HG03139 (cell line): ENCODE measurements at regions not wholly inside any gene's neighbourhood (a gene's known extent, or its start where the extent isn't known, plus 50 kb on each side); places are given as distances from the start of the nearest gene placed in this dataset.

ENCODE experiments used
- ATAC-seq: cut with Tn5 transposase; IDR thresholded peaks from one replicate; pipeline ENCODE4 v1.9.1; 2021; ENCODE audit not compliant: unreplicated experiment

- no peak for ATAC-seq
These were observed 397.1 kb downstream of the KCNJ3 start for GRCh38 chr2:155095613-155096012.

DNA sequence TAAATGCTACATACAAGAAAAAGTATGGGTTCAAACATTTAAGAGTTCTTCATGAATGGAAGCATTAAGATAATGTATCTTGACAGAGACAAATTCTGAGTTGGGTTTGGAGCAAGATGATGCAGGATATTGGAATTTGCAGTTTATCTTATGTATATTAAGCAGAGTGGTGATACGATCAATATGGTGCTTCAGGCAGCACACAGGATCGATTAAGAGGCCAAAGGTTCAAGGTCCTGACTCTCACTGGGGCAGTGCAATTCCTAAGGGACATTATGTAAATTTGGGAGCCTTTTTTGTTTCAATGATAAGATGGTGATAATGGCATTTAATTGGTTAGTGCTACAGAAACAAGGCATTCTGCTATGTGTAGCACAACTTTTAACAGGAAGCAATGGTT lies 381.9 kb downstream of the KCNJ3 start:
- no peak for ATAC-seq

DNA sequence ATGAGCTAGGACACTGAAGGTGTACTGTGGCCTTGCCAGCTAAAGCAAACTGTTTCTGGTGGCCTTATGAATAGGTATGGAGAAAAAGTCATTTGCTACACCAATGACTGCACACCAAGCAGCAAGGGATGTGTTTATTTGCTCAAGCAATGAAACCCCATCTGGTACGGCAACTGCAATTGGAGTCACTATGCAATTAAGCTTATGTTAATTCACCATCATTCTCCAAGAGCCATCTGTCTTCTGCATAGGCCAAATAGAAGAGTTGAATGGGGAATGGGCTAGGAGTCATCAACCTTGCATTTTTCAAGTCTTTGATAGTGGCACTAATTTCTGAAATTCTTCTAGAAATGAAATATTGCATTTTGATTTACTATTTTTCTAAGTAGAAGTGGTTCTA lies 372.0 kb downstream of the KCNJ3 start:
- no peak for ATAC-seq

DNA sequence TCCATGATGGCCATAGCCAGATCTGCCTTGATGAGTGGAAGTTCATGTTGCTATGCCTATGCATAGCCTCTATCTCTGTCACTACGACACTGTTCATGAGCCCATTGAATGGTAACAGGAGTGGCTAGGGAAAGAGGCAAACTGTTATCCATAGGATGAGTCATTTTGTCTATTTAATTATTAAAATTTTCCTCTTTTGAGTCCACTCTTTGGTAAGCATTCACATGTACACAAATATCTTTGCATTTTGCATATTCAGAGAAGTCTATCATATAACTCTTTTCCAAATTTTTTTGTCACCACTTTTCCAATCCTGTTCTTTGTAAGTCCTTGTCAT lies 364.4 kb downstream of the KCNJ3 start:
- ATAC-seq, result no peak

GRCh38 chr2:155062250-155062921 lies 363.9 kb downstream of the KCNJ3 start:
- ATAC-seq, result no peak

DNA sequence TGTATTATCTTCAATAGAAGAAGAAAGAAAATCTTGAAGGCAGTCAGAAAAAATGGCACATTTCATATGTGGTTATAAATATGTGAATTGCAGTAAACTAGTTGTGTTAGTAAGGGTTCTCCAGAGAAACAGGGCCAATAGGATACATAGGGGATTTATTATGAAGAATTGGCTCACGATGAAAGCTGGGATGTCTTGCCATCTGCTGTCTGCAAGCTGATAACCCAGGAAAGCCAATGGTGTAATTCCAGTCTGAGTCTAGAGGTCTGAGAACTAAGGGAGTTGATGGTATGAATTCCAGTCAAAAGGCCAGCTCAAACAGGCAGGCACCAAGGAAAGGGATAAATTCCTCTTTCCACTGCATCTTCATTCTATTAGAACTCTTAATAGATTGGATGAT lies 362.4 kb downstream of the KCNJ3 start:
- ATAC-seq, result no peak

- no peak for ATAC-seq
These were observed 356.2 kb downstream of the KCNJ3 start for GRCh38 chr2:155054712-155055111.

DNA sequence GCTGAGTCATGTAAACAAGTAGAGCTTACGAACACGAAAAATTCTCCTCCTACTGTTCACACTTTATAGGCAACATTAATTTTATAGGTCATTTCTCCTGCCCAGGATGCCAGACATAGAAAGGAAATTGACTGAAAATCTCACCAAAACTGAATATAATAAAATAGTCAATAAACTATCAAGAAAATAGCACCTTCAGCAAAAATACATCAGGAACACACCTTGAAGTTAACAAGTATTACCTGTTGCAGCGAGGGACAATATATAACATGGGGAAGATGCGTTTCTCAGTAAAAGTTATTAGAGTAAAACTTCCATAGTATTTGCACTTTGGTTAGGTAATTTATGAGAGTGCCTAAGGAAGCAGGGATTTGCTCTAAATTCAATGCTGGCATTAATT lies 344.6 kb downstream of the KCNJ3 start:
- no peak for ATAC-seq

- ATAC-seq, result no peak
These were observed 336.8 kb downstream of the KCNJ3 start for GRCh38 chr2:155035308-155035707.

GRCh38 chr2:155033652-155034051 lies 335.2 kb downstream of the KCNJ3 start:
- ATAC-seq, result no peak

GRCh38 chr2:155030296-155030695 lies 331.8 kb downstream of the KCNJ3 start:
- no peak for ATAC-seq

DNA sequence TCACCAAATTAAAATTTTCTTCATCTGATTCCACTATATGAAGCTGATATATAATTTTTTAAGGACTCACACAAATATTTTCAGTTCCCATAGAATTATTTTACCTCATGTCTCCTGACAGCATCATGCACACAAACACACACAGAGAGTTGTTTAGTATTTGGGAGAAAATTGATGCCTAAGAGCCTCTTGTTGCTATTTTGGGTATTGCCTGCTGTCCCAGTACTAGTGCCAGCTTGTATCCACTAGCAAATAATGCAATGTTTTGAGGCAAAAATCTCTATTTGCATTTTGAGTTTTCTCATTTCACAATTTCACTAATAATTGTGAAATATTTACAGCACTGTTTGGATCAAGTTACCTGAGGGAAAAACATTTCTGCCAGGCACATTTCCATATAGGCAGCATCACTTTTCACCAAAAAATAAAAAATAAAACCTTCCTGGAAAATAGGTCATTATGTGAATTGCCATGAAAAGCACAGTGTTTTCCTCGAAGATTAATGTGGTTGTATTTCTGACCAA lies 328.2 kb downstream of the KCNJ3 start:
- ATAC-seq, result no peak

DNA sequence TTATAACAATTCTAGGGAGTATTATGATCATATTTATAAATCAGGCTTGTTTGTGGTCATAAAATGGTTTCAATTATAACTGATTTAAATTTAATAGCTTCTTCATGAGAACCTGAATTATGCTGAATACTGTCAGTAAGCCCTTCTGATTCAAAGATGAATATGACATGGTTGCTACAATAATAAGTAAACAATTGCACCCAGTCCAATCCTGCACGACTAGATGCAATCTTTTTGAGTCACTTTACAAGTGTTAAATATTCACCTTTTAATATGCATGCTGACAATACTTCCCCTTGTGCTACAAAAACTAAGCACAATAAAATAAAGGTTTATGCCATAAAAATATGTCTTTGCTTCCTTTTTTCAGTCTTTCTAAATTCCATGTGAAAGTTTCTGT lies 325.2 kb downstream of the KCNJ3 start:
- ATAC-seq, result no peak

DNA sequence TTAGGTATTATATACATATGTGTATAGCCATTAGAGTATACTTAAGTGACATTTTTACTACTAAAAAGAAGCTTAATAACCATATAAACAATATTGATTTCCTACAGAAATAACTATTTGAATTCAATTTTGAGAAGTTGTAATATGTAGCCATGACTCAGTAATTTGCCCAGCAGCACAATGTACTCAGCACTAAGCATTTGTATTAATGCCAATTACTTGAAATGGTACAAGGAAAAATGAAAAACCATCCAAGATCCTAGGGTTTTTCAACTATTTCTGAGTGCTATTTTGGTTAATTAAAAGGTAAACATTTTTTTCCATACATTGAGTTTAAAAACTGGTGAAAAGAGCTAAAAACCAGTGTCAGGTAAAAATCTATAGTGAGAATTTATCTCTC lies 324.0 kb downstream of the KCNJ3 start:
- ATAC-seq, result no peak

GRCh38 chr2:155021618-155022017 lies 323.1 kb downstream of the KCNJ3 start:
- no peak for ATAC-seq

DNA sequence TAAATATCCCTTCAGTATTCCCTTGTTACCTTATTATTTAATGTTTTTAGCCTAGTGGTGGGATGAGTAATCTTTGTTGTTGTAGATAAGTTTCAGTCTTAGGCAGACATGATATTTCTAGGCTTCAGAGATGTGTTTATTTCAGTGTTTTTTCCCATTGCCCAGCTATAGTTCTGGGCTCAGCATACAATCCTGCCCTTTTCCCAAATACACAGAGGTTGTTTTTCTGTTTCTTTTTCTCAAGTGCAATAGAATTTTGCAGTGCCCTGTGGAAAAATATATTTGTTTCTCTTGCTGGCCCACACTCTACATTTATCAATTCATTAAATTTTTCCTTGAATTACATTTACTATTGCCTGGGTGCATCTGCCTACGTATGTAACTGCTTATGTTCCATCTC lies 321.8 kb downstream of the KCNJ3 start:
- no peak for ATAC-seq

DNA sequence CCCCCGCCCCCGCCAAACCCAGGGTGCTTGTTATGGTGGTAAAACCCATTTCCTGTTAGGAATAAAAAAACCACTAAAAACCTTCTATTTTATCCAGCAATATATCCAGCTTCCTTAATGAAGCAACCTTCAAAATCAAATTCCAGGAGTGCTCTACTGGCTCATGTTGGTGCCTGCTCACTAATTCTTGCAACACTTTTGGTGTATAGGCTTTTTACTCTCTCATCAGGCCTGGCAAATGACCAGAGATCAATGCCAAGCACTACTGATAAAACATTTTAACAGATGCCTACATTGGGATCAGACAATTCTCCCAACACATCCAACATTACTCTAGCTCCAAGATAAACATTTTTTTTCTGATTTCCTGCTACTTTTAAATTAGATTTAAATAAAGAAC lies 312.4 kb downstream of the KCNJ3 start:
- ATAC-seq, result no peak

DNA sequence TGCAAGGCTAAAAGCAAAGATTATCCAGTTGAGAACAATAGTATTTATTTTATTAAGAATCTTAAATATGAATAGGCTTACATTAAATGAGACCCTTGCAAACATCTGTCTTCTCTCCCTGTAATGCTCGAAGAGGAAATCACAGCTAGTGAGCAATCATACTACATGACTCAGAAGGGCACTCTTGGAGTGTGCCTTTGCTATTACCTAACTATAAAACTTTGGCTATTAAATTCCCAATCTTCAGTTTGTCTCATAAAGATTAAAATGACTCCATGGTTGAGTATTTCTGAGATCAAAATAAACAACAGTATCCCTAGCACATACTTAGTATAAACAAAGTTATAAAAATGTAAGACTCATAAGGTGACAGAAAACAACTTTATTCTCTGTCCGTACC lies 296.9 kb downstream of the KCNJ3 start:
- no peak for ATAC-seq

DNA sequence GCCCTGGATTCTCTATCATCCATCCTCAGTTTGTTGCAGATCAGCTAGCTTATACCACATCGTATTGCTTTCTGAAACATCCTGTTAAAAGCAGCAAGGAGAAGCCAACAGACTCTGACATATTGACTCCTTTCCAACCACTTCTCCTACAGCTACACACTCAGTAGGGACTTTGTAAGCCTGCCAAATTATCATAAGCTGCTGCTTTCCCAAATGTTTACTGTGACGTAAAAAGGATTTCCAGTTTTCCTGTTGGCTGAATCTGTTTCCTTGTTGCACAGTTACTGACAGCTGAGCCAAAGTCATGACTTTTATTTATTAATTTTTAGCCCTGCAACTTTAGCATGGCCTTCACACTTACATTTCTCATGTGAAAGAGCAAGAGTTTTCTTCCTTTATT lies 294.3 kb downstream of the KCNJ3 start:
- ATAC-seq, result no peak

GRCh38 chr2:154978710-154979109 lies 280.2 kb downstream of the KCNJ3 start:
- no peak for ATAC-seq

- ATAC-seq, result no peak
These were observed 279.7 kb downstream of the KCNJ3 start for GRCh38 chr2:154978244-154978643.

GRCh38 chr2:154974041-154974440 lies 275.5 kb downstream of the KCNJ3 start:
- ATAC-seq, result no peak

DNA sequence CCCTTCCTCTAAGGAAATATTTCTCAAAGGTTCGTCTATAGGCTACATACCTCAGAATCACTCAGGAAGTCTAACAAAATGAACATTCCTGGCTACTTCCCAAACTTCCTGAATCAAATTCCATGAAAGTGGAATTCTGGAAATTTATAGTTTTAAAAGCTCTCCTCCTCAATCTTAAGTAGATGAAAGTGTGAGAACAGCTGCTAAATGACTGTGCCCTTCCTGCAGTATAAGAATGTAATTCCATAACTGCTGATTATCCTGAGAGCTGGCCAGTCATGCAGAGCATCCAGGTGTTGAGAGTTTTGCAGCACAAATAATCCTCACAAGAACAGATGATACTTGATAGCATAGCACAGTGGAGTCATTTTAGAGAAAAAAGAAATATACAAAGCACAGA lies 265.0 kb downstream of the KCNJ3 start:
- no peak for ATAC-seq
